Sigmoid colon (tissue), 3 donors: ENCODE measurements at regions not wholly inside any gene's neighbourhood (a gene's known extent, or its start where the extent isn't known, plus 50 kb on each side); places are given as distances from the start of the nearest gene placed in this dataset.

ENCODE experiments used
- POLR2A ChIP-seq, 2 donors: fragments of 450-650 bp; IDR thresholded peaks; one replicate each; pipeline ENCODE4 v1.6.1; 2016; ENCODE audit warnings: antibody characterized with exemption in 2 of 2, mild to moderate bottlenecking in 2 of 2, moderate library complexity in 2 of 2
- TF ChIP-seq, protein P1 (sequence below), 4 experiments: fragments of 450-650 bp in 3 of 4; fragments of 200-600 bp in 1 of 4; IDR thresholded peaks; one replicate each; pipeline ENCODE4 v1.5.1; 2016 to 2019; ENCODE audit warnings: antibody characterized with exemption in 4 of 4, mild to moderate bottlenecking in 3 of 4, moderate library complexity in 2 of 4

DNA sequence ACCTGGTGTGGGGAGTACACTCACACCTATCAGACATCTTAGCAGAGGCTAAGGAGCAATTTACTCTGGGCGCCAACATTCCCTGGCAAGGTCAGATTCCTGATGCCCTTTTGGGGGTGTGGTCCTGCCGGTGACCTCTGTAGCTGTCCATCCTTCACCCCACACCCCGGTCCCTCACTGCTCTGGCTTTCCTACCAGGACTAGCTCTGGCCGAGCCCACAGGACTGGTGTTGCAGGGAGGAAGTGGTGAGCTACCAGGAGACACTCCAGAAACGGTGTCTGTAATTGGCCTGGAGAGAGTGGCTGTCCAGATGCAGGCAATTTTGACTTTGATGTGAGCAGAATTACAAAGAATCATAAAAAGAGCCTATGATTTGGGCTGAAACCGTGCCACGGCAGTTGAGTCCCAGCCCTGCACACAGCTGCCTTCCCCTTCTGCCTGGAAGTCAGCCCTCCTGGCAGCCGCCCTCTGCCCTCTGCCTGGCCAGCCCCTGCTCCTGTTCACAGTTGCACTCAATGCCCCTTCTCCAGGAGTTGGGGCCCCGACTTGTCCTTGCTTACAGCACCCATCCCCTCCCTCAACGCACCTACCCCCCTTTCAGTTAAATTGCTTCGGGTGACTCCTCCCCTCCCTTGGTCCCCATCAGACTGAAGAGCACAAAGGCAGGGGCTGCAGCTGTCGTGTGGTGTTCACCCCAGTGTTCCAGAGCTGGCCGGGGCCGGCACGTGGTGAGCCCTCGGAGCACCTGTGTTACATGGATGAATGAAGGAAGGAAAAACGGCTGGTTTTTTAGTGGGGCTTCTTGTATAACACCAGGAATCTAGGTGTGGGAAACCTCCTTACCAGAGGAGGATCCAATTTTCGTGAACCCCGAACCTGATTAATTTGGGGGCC is 80.2 kb upstream of the TPM1 start:
- no peak for TF ChIP-seq POLR2A (IDR thresholded peaks at IDR 0.05)
- TF ChIP-seq, protein P1, sequence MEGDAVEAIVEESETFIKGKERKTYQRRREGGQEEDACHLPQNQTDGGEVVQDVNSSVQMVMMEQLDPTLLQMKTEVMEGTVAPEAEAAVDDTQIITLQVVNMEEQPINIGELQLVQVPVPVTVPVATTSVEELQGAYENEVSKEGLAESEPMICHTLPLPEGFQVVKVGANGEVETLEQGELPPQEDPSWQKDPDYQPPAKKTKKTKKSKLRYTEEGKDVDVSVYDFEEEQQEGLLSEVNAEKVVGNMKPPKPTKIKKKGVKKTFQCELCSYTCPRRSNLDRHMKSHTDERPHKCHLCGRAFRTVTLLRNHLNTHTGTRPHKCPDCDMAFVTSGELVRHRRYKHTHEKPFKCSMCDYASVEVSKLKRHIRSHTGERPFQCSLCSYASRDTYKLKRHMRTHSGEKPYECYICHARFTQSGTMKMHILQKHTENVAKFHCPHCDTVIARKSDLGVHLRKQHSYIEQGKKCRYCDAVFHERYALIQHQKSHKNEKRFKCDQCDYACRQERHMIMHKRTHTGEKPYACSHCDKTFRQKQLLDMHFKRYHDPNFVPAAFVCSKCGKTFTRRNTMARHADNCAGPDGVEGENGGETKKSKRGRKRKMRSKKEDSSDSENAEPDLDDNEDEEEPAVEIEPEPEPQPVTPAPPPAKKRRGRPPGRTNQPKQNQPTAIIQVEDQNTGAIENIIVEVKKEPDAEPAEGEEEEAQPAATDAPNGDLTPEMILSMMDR (IDR thresholded peaks at IDR 0.05) = no peak
